Liver (tissue), 8 donors: ENCODE measurements at regions not wholly inside any gene's neighbourhood (a gene's known extent, or its start where the extent isn't known, plus 50 kb on each side); places are given as distances from the start of the nearest gene placed in this dataset.

Experiments
- DNase-seq: peaks from one replicate; pipeline ENCODE4 v3.0.0-alpha.2; 2017; ENCODE audit warnings: low spot score
- H3K27ac ChIP-seq, 2 donors: one replicate each; pipeline ENCODE4 v1.7.0; 2013; ENCODE audit warnings: inconsistent platforms in 2 of 2, low read length in 2 of 2, control low read depth in 1 of 2, low read depth in 1 of 2, mild to moderate bottlenecking in 1 of 2
- H3K27me3 ChIP-seq, 4 donors: one replicate each; pipeline versions ENCODE4 v1.6.1 to v1.7.0; 2013; ENCODE audit warnings: low read length in 3 of 4, inconsistent platforms in 1 of 4, mild to moderate bottlenecking in 1 of 4, moderate library complexity in 1 of 4; ENCODE audit not compliant: control insufficient read depth in 4 of 4, insufficient read depth in 4 of 4
- H3K36me3 ChIP-seq, 4 donors: one replicate each; pipeline versions ENCODE4 v1.6.1 to v1.7.0; 2013; ENCODE audit warnings: low read length in 3 of 4, mild to moderate bottlenecking in 3 of 4, low read depth in 1 of 4, moderate library complexity in 1 of 4; ENCODE audit not compliant: control insufficient read depth in 4 of 4, insufficient read depth in 3 of 4
- H3K4me1 ChIP-seq, 4 donors: one replicate each; pipeline versions ENCODE4 v1.6.1 to v1.7.0; 2013; ENCODE audit warnings: low read length in 3 of 4, mild to moderate bottlenecking in 3 of 4, moderate library complexity in 1 of 4; ENCODE audit not compliant: control insufficient read depth in 4 of 4, insufficient read depth in 4 of 4
- H3K4me3 ChIP-seq, 3 donors: one replicate each; pipeline versions ENCODE4 v1.6.1 to v1.7.0; 2013; ENCODE audit warnings: low read length in 3 of 3, control low read depth in 1 of 3, low read depth in 1 of 3, mild to moderate bottlenecking in 1 of 3
- H3K9ac ChIP-seq, 2 donors: one replicate each; pipeline ENCODE4 v1.7.0; 2013; ENCODE audit warnings: low read length in 2 of 2, mild to moderate bottlenecking in 2 of 2, moderate library complexity in 2 of 2, control low read depth in 1 of 2, low read depth in 1 of 2
- H3K9me3 ChIP-seq, 4 donors: one replicate each; pipeline versions ENCODE4 v1.6.1 to v1.7.0; 2013; ENCODE audit warnings: low read length in 3 of 4; ENCODE audit not compliant: control insufficient read depth in 4 of 4
- ATF3 ChIP-seq: IDR thresholded peaks from 2 replicates; pipeline ENCODE4 v1.6.1; 2016; ENCODE audit warnings: antibody characterized with exemption
- CTCF ChIP-seq: fragments of 150-350 bp; IDR thresholded peaks from 2 replicates; pipeline ENCODE4 v1.5.1; 2017; ENCODE audit warnings: improper control_type of control experiment, low read depth, low read length; ENCODE audit not compliant: missing input control
- EGR1 ChIP-seq, 2 donors: IDR thresholded peaks; 2 replicates each; pipeline ENCODE4 v1.6.1; 2016 to 2018; ENCODE audit warnings: antibody characterized with exemption in 2 of 2, low read depth in 2 of 2
- FOXA1 ChIP-seq: IDR thresholded peaks from 2 replicates; pipeline ENCODE4 v1.6.1; 2016; ENCODE audit warnings: antibody characterized with exemption
- FOXA2 ChIP-seq: IDR thresholded peaks from 2 replicates; pipeline ENCODE4 v1.6.1; 2016; ENCODE audit warnings: antibody characterized with exemption
- HNF4A ChIP-seq, 2 donors: conservative IDR thresholded peaks; 2 replicates each; pipeline ENCODE4 v1.6.1; 2016; ENCODE audit warnings: antibody characterized with exemption in 2 of 2, mild to moderate bottlenecking in 2 of 2
- HNF4G ChIP-seq: IDR thresholded peaks from 2 replicates; pipeline ENCODE4 v1.6.1; 2016; ENCODE audit warnings: antibody characterized with exemption
- MAX ChIP-seq: IDR thresholded peaks from 2 replicates; pipeline ENCODE4 v1.6.1; 2016; ENCODE audit warnings: antibody characterized with exemption
- NR2F2 ChIP-seq: IDR thresholded peaks from 2 replicates; pipeline ENCODE4 v1.6.1; 2016; ENCODE audit warnings: antibody characterized with exemption
- RAD21 ChIP-seq, 2 donors: IDR thresholded peaks; 2 replicates each; pipeline ENCODE4 v1.6.1; 2016; ENCODE audit warnings: antibody characterized with exemption in 2 of 2, mild to moderate bottlenecking in 2 of 2
- REST ChIP-seq: IDR thresholded peaks from 2 replicates; pipeline ENCODE4 v1.6.1; 2016; ENCODE audit warnings: antibody characterized with exemption, mild to moderate bottlenecking
- RXRA ChIP-seq, 2 donors: IDR thresholded peaks; 2 replicates each; pipeline ENCODE4 v1.6.1; 2017 to 2018; ENCODE audit warnings: antibody characterized with exemption in 2 of 2, mild to moderate bottlenecking in 1 of 2
- SP1 ChIP-seq: IDR thresholded peaks from 2 replicates; pipeline ENCODE4 v1.6.1; 2018; ENCODE audit warnings: antibody characterized with exemption, mild to moderate bottlenecking
- ZBTB33 ChIP-seq: IDR thresholded peaks from 2 replicates; pipeline ENCODE4 v1.6.1; 2016; ENCODE audit warnings: antibody characterized with exemption
- WGBS: extraction: QIAGEN DNeasy Blood & Tissue Kit; methylation state at CpG from one replicate; pipeline ENCODE4 v1.1.7; 2013; 5-methylcytosine and 5-hydroxymethylcytosine counted together
- donor health status: healthy.
- donor health status: healthy.
- donor health status: healthy.
- donor health status: healthy.
- donor health status: healthy.

GRCh38 chr1:116185161-116185701, 74.0 kb downstream of the MAB21L3 start:
- Histone ChIP-seq H3K4me1 (no peaks in the 10 kb centered on the region), H3K4me3 (no peak overlapping the region), H3K9me3 (no peaks in the 10 kb centered on the region), H3K27ac (no peak overlapping the region), H3K9ac (no peak overlapping the region), H3K36me3 (no peaks in the 10 kb centered on the region), H3K27me3 (no peaks in the 10 kb centered on the region)
- WGBS, result 90% methylated on average over 5 of the region's 5 CpGs
- DNase-seq, result no peak
- TF ChIP-seq FOXA1 (no peak), SP1 (no peak), EGR1 (IDR thresholded peaks at IDR 0.05; ENCODE audit: low read depth in 2 of 2) (no peak), HNF4A (conservative IDR thresholded peaks at IDR 0.05) (no peak), REST (no peak), RXRA (IDR thresholded peaks at IDR 0.05) (no peak), CTCF (no peak), FOXA2 (no peak)

GRCh38 chr1:116189481-116189880, 78.3 kb downstream of the MAB21L3 start:
- Histone ChIP-seq H3K9ac (no peak overlapping the region), H3K4me3 (no peak overlapping the region), H3K36me3 (no peaks in the 10 kb centered on the region), H3K9me3 (no peaks in the 10 kb centered on the region), H3K27ac (no peak overlapping the region), H3K27me3 (no peaks in the 10 kb centered on the region), H3K4me1 (no peaks in the 10 kb centered on the region)
- 64% methylated on average over 3 of the region's 3 CpGs for WGBS
- TF ChIP-seq MAX, result no peak
- DNase-seq, result no peak

GRCh38 chr1:116191294-116191693, 80.1 kb downstream of the MAB21L3 start:
- H3K4me1 ChIP-seq, result no peaks in the 10 kb centered on the region
- H3K9me3 ChIP-seq, result no peaks in the 10 kb centered on the region
- H3K9ac ChIP-seq, result no peak overlapping the region
- DNase-seq, result no peak
- WGBS, result 89% methylated on average over 2 of the region's 2 CpGs
- H3K4me3 ChIP-seq, result no peak overlapping the region
- no peaks in the 10 kb centered on the region for H3K36me3 ChIP-seq
- H3K27me3 ChIP-seq, result no peaks in the 10 kb centered on the region
- H3K27ac ChIP-seq, result no peak overlapping the region
- TF ChIP-seq ATF3 (no peak), RAD21 (IDR thresholded peaks at IDR 0.05) (no peak), EGR1 (IDR thresholded peaks at IDR 0.05; ENCODE audit: low read depth in 2 of 2) (no peak), REST (no peak), HNF4G (no peak), NR2F2 (no peak), CTCF (no peak), ZBTB33 (no peak)
